ENCODE measurements at regions not wholly inside any gene's neighbourhood (a gene's known extent, or its start where the extent isn't known, plus 50 kb on each side); places are given as distances from the start of the nearest gene placed in this dataset.

- no peak overlapping the region for H3K4me3 ChIP-seq (replicated peaks in 1 of 3; ENCODE audit: low read depth in 2 of 3, low read length in 3 of 3)
- no peaks in the 10 kb centered on the region for H3K4me1 Mint-ChIP-seq
- no peak overlapping the region for H3K4me2 ChIP-seq (replicated peaks; ENCODE audit: extremely low read depth, low read length, poor library complexity, severe bottlenecking)
- no peaks in the 10 kb centered on the region for H3K9me3 Mint-ChIP-seq
- H3K27me3 ChIP-seq (ENCODE audit: control insufficient read depth in 2 of 2, insufficient read depth in 2 of 2, low read length in 2 of 2): no peaks in the 10 kb centered on the region
- H3K27ac ChIP-seq (ENCODE audit: low read depth in 1 of 2, low read length in 2 of 2): no peak overlapping the region
- H3K9ac ChIP-seq (ENCODE audit: insufficient read depth, low read length, poor library complexity, severe bottlenecking): no peak overlapping the region
- no peaks in the 10 kb centered on the region for H3K79me2 ChIP-seq (ENCODE audit: insufficient read depth, low read length)
- no peak for DNase-seq
- H3K27me3 Mint-ChIP-seq (ENCODE audit: low read depth in 3 of 3): peaks cover 0 to 2% (median 0%) of the 10 kb centered on the region in 3 donors
- no peak overlapping the region for H3K4me3 Mint-ChIP-seq
- no peaks in the 10 kb centered on the region for H3K36me3 ChIP-seq (replicated peaks in 1 of 2; ENCODE audit: control insufficient read depth in 1 of 2, insufficient read depth in 2 of 2, low read length in 2 of 2)
- no peaks in the 10 kb centered on the region for H3K4me1 ChIP-seq (ENCODE audit: control insufficient read depth in 1 of 2, insufficient read depth in 2 of 2, low read length in 2 of 2)
- intact Hi-C loops (cut with micrococcal nuclease): no loop called here
- TF ChIP-seq CTCF (IDR thresholded peaks at IDR 0.05): no peak
- no peaks in the 10 kb centered on the region for H3K36me3 Mint-ChIP-seq
- H2AFZ ChIP-seq (ENCODE audit: insufficient read depth, low read depth, low read length, poor library complexity, severe bottlenecking): no peak overlapping the region
- H4K20me1 ChIP-seq (ENCODE audit: insufficient read depth, low read length): no peaks in the 10 kb centered on the region
- no peak overlapping the region for H3K27ac Mint-ChIP-seq
- no peaks in the 10 kb centered on the region for H3K9me3 ChIP-seq (replicated peaks in 1 of 2; ENCODE audit: control insufficient read depth in 1 of 2, insufficient read depth in 1 of 2, low read length in 2 of 2)
- WGBS (ENCODE audit: insufficient coverage): no CpG with 5 or more reads among the region's 2 CpGs
Measured at GRCh38 chr3:156619376-156619775, 55.0 kb upstream of the TIPARP start.

GRCh38 chr3:156617781-156618180 lies 56.6 kb upstream of the TIPARP start:
- Mint-ChIP-seq H3K4me1 (no peaks in the 10 kb centered on the region), H3K36me3 (no peaks in the 10 kb centered on the region), H3K4me3 (no peak overlapping the region), H3K9me3 (no peaks in the 10 kb centered on the region), H3K27ac (no peak overlapping the region), H3K27me3 (ENCODE audit: low read depth in 3 of 3) (peaks cover 0 to 2% (median 0%) of the 10 kb centered on the region in 3 donors)
- no peak overlapping the region for H3K9ac ChIP-seq (ENCODE audit: insufficient read depth, low read length, poor library complexity, severe bottlenecking)
- H3K27me3 ChIP-seq (ENCODE audit: control insufficient read depth in 2 of 2, insufficient read depth in 2 of 2, low read length in 2 of 2): no peaks in the 10 kb centered on the region
- intact Hi-C loops (cut with micrococcal nuclease): no loop called here
- DNase-seq: no peak
- H3K27ac ChIP-seq (ENCODE audit: low read depth in 1 of 2, low read length in 2 of 2): no peak overlapping the region
- no peaks in the 10 kb centered on the region for H3K4me1 ChIP-seq (ENCODE audit: control insufficient read depth in 1 of 2, insufficient read depth in 2 of 2, low read length in 2 of 2)
- H3K79me2 ChIP-seq (ENCODE audit: insufficient read depth, low read length): no peaks in the 10 kb centered on the region
- no peaks in the 10 kb centered on the region for H3K9me3 ChIP-seq (replicated peaks in 1 of 2; ENCODE audit: control insufficient read depth in 1 of 2, insufficient read depth in 1 of 2, low read length in 2 of 2)
- no peaks in the 10 kb centered on the region for H4K20me1 ChIP-seq (ENCODE audit: insufficient read depth, low read length)
- no peaks in the 10 kb centered on the region for H3K36me3 ChIP-seq (replicated peaks in 1 of 2; ENCODE audit: control insufficient read depth in 1 of 2, insufficient read depth in 2 of 2, low read length in 2 of 2)
- no peak overlapping the region for H2AFZ ChIP-seq (ENCODE audit: insufficient read depth, low read depth, low read length, poor library complexity, severe bottlenecking)
- no peak overlapping the region for H3K4me3 ChIP-seq (replicated peaks in 1 of 3; ENCODE audit: low read depth in 2 of 3, low read length in 3 of 3)
- TF ChIP-seq CTCF (IDR thresholded peaks at IDR 0.05): no peak
- no peak overlapping the region for H3K4me2 ChIP-seq (replicated peaks; ENCODE audit: extremely low read depth, low read length, poor library complexity, severe bottlenecking)

All from CD14-positive monocyte (primary cell).